D721Med (cell line): ENCODE measurements at regions not wholly inside any gene's neighbourhood (a gene's known extent, or its start where the extent isn't known, plus 50 kb on each side); places are given as distances from the start of the nearest gene placed in this dataset.

ENCODE experiments used
- DNase-seq: peaks from one replicate; pipeline ENCODE4 v3.0.0; 2011; ENCODE audit warnings: low spot score; ENCODE audit not compliant: insufficient read length
- FAIRE-seq: peaks from 2 replicates; lab custom pipeline; 2011; peaks lifted over from hg19 to GRCh38; lab: Jason Lieb, UNC
- TF ChIP-seq, protein P1 (sequence below): IDR thresholded peaks from 2 replicates; pipeline ENCODE4 v1.5.1; 2012; ENCODE audit warnings: mild to moderate bottlenecking, control low read depth; ENCODE audit not compliant: insufficient read depth; ENCODE audit errors: missing control alignments

DNA sequence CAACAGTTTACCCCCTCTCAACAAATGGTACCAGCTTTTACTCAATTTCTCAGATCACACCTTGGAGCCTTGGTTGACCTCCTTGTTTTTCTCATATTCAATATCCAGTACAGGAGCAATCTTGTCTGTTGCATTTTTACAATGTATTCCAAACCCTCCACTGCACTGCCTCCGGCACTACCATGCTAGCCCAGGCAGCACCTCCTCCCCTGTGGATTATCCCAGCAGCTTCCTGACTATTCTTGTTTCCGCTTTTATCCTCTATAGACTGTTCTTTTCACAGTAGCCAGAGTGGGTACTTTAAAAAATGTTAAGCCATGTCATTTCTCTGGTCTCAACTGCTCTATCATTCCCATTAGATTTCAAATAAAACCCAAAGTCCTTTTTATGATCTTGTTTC is 253.4 kb upstream of the GPRIN3 start:
- TF ChIP-seq, protein P1, sequence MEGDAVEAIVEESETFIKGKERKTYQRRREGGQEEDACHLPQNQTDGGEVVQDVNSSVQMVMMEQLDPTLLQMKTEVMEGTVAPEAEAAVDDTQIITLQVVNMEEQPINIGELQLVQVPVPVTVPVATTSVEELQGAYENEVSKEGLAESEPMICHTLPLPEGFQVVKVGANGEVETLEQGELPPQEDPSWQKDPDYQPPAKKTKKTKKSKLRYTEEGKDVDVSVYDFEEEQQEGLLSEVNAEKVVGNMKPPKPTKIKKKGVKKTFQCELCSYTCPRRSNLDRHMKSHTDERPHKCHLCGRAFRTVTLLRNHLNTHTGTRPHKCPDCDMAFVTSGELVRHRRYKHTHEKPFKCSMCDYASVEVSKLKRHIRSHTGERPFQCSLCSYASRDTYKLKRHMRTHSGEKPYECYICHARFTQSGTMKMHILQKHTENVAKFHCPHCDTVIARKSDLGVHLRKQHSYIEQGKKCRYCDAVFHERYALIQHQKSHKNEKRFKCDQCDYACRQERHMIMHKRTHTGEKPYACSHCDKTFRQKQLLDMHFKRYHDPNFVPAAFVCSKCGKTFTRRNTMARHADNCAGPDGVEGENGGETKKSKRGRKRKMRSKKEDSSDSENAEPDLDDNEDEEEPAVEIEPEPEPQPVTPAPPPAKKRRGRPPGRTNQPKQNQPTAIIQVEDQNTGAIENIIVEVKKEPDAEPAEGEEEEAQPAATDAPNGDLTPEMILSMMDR: no peak
- FAIRE-seq (no peak), DNase-seq (no peak)

DNA sequence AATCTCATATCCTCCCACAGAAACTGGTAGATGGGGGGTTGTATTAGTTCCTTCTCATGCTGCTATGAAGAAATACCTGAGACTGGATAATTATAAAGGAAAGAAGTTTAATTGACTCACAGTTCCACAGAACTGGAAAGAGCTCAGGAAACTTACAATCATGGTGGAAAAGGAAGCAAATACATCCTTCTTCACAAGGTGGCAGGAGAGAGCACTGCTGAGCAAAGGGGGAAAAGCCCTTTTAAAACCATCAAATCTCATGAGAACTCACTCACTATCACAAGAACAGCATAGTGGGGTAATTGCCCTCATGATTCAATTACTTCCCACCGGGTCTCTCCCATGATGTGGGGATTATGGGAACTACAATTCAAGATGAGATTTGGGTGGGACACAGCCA is 250.5 kb upstream of the GPRIN3 start:
- FAIRE-seq (no peak), DNase-seq (no peak)
- TF ChIP-seq, protein P1: peak; percentile 39

DNA sequence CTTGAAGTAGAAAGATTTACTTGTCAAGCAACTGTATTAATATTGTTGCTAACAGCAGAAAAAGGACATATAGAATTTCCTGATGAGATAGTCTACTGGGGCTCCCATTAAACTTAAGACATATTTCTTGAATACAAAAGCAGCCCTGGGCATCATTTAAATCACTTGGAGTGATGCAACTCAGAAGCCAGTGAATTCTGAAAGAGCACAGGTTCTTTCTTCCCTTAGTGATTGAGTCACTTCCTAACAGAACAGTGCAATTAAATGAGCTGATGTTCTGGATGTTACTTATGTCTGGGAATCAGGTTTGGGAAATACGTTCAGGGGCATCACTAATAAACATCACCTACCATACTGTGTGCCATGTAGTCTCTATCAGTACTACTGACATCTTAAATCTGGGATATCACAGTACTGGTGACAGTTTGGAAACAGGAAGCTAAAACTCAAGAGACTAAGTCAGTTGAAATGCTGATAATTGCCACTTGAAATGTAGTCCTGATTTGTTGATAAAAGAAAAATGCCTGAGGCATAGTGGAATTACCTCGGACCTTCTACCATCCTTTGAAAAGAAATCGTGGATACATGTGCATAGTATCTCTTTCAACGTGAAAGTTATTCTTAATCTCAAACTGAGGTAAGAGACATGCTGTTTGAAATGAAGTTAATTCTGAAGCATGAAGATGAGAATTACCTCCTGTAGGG is 249.2 kb upstream of the GPRIN3 start:
- no peak for DNase-seq
- TF ChIP-seq, protein P1: no peak
- FAIRE-seq: no peak

DNA sequence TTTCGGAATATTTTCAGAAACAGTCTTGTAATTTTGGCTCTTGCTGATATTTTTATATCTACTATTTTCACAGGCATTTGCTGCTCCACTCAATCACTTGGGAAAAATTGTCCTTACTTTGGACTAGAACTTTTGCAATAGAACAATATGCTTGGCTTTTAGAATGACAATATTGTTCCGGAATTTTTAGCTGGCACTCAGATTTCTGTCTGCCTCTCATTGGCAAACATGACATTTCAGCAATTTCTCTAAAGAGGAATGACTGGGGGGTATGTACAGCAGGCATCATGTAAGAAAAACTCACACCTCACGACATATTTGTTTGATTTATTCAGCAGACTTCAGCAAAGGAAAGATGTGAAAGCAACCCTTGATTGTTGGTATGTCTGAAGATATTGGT is 243.6 kb upstream of the GPRIN3 start:
- DNase-seq (no peak), FAIRE-seq (no peak)
- TF ChIP-seq, protein P1: no peak

DNA sequence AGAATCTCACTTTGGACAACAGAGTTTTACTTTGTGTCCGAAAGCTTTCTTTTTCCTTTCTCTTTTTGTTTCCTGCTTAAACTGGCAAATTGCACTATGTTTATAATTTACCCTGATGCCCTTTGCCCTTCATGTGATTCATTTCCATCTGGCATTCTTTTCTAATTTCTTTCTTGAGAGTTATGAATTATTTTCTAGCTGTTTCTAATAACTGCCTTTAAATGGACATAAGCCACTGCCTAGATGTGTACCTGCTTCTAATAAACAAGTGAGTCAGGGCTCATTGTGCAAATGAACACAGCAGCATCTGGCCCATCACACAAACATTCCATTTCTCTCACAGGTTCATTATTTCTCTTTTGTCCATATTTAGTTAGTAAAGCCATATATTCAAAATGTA is 242.3 kb upstream of the GPRIN3 start:
- DNase-seq (no peak), FAIRE-seq (no peak)
- TF ChIP-seq, protein P1: no peak

DNA sequence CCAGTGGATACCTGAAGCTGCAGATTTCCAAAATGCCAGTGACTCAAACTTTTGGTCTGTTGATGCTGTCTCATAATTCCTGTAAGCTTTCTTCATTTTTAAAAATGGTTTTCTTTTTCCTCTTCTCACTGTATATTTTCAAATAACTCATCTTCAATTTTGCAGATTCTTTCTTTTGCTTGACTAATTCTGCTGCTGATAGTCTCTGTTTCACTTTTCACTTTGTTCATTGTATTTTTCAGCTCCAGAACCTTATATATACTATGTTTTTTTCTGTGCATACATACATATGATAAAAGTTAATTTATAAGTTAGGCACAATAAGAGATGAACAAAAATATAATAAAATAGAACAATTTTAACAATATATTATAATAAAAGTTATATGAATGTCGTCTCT is 237.7 kb upstream of the GPRIN3 start:
- TF ChIP-seq, protein P1: no peak
- no peak for FAIRE-seq
- DNase-seq: no peak

DNA sequence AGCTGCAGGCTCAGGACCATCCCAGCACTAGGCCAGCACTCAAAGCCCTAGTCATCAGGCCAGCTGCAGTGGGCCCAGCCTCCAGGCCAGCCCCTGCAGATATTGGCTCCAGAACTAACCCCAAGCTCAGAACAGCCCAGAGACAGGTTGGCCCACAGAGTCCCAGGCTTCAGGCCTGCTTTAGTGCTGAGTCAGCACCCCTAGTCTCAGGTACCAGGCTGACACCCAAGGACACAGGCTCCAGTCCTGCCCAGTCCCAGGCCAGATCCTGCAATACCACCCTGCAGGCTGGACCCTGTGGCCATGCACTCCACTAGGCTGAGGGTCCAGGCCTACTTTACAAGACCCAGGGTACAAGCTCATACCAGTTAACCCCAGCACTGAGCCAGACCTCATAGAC is 234.4 kb upstream of the GPRIN3 start:
- no peak for DNase-seq
- no peak for FAIRE-seq
- TF ChIP-seq, protein P1: no peak
